NB4 (cell line): ENCODE measurements at regions not wholly inside any gene's neighbourhood (a gene's known extent, or its start where the extent isn't known, plus 50 kb on each side); places are given as distances from the start of the nearest gene placed in this dataset.
A peak's percentile ranks its signal among the peaks of the same experiment; 100 is the strongest.

Source experiments
- DNase-seq: peaks from one replicate; pipeline ENCODE4 v3.0.0; 2010; ENCODE audit warnings: low read depth
- H3K4me3 ChIP-seq: one replicate; pipeline ENCODE4 v1.5.1; 2011; ENCODE audit warnings: mild to moderate bottlenecking, low read depth, low read length, moderate library complexity
- CTCF ChIP-seq: IDR thresholded peaks from one replicate; pipeline ENCODE4 v1.5.1; 2012; ENCODE audit warnings: low read depth, low read length
- MAX ChIP-seq: IDR thresholded peaks from 2 replicates; pipeline ENCODE4 v1.6.1; 2011; ENCODE audit warnings: low read depth, low read length
- MYC ChIP-seq: IDR thresholded peaks from 2 replicates; pipeline ENCODE4 v1.6.1; 2011; ENCODE audit warnings: low read depth, low read length
- POLR2A ChIP-seq: IDR thresholded peaks from 2 replicates; pipeline ENCODE4 v1.6.1; 2011; ENCODE audit warnings: mild to moderate bottlenecking; ENCODE audit not compliant: insufficient read length; ENCODE audit errors: extremely low read depth

- H3K4me3 ChIP-seq = peak overlapping the region; percentile 29
- no peak for TF ChIP-seq CTCF
- TF ChIP-seq POLR2A = no peak
- peak; percentile 60 for DNase-seq
Observed at GRCh38 chr2:128474036-128474955, 155.6 kb upstream of the HS6ST1 start.

GRCh38 chr2:128474962-128475361 lies 156.3 kb upstream of the HS6ST1 start:
- DNase-seq = no peak
- H3K4me3 ChIP-seq = no peak overlapping the region
- no peak for TF ChIP-seq POLR2A
- no peak for TF ChIP-seq CTCF
- TF ChIP-seq MYC = no peak
- no peak for TF ChIP-seq MAX

- DNase-seq = no peak
- no peak overlapping the region for H3K4me3 ChIP-seq
- TF ChIP-seq POLR2A (no peak), MYC (no peak), MAX (no peak), CTCF (no peak)
Observed at GRCh38 chr2:128475427-128476211, 157.0 kb upstream of the HS6ST1 start.

GRCh38 chr2:128477026-128477820 lies 158.6 kb upstream of the HS6ST1 start:
- DNase-seq = no peak
- TF ChIP-seq MAX = no peak
- TF ChIP-seq POLR2A = no peak
- TF ChIP-seq MYC = no peak
- no peak for TF ChIP-seq CTCF
- H3K4me3 ChIP-seq = no peak overlapping the region

GRCh38 chr2:128477891-128478290 lies 159.2 kb upstream of the HS6ST1 start:
- TF ChIP-seq POLR2A (no peak), CTCF (no peak), MYC (no peak), MAX (no peak)
- no peak for DNase-seq

More at GRCh38 chr2:128477891-128478290, 159.2 kb upstream of the HS6ST1 start:
- no peak overlapping the region for H3K4me3 ChIP-seq
